HG03354 (cell line): ENCODE measurements at regions not wholly inside any gene's neighbourhood (a gene's known extent, or its start where the extent isn't known, plus 50 kb on each side); places are given as distances from the start of the nearest gene placed in this dataset.

ENCODE experiments used
- ATAC-seq: cut with Tn5 transposase; IDR thresholded peaks from one replicate; pipeline ENCODE4 v1.9.1; 2021; ENCODE audit warnings: mild to moderate bottlenecking; ENCODE audit not compliant: unreplicated experiment, poor library complexity, severe bottlenecking

DNA sequence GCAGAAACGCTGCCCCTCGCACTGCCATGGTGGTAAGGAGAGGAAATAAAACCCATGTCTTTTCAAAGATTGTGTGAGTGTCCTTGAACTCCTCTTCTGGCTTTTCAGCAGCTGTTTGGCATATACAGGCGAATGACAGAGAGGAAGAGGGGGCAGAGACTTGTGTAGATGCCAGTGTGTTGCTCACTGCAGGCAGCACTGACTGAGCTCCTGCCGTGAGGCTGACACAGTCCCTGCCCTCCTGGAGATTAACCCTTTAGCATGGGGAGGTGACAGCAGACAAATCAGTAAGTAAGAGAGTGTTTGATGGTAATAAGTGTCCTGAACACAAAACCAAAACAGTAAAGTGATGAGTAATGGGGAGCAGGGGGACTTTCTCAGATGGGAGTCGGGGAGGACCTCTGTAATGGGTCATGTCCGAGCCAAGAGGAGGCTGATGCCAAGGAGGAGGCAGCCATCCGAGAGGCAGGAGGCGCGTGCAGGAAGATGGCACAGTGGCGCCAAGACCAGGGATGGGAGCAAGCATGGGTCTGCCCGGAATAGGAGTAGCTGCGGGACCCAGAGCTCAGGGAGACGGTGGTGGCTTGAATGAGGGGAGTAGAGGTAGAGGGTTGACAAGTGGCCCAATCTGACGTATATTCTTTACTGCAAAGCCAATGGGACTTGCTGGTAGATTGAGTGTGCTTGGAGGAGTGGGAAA lies 182.2 kb downstream of the FOXO1 start:
- no peak for ATAC-seq

DNA sequence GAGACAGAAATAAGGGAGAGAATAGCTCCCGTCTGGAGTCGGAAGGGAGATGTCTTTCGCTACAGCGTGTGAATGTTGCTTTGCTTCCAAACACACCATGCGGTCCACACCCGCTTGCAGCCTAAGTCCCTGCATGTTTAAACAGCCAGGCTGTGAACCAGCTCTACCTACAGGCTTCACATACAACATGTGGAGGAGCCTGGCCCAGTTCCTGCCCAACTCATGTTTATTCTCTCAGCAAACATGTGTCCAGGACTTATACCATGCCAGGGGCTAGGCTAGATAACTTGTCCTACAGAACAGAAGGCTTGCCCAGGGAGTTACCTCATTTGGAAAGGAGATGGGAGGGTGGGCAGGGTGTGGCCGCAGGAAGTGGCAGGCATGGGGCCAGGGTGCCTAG lies 181.5 kb downstream of the FOXO1 start:
- ATAC-seq = no peak

DNA sequence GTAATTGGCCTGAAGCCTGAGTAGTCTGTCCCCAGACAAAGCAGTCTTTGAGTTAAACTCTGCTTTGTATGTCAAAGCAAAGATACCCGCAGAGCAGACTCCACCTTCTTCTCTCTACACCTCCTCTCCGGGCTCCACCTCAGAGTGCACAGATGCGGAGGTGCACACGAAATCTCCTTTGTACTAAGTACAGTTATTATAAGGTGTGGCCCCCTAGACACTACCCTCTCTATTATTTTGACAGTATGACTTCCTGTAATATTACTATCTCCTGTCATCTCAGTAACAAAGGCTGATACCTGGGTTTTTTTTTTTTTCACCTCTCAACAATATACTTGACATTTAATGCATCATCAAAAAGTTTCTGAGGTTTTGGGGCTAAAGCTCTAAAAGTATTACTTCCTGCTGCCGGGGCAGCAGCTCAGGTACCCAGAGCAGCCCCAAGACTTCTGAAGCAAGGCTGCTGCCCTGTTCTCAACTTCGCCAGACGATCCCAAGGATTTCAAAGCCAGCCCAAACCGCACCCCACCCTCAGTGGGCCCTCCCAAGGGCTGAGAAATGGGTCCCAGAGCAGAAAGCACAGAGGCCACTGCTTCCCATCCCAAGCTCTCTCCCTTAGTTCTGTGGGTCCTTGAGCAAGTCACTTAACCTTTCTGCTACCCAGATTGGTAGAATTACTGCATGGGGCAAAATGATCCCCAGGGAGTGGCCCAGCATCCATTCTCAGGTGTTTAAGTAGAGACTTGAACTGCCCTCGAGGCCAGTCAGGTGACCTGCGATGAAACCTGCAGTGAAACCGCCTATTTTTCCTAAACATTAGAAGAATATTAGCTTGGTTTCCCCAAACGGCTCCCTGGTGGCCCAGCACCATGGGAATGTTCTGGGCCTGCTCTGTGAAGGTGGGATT lies 180.6 kb downstream of the FOXO1 start:
- no peak for ATAC-seq

DNA sequence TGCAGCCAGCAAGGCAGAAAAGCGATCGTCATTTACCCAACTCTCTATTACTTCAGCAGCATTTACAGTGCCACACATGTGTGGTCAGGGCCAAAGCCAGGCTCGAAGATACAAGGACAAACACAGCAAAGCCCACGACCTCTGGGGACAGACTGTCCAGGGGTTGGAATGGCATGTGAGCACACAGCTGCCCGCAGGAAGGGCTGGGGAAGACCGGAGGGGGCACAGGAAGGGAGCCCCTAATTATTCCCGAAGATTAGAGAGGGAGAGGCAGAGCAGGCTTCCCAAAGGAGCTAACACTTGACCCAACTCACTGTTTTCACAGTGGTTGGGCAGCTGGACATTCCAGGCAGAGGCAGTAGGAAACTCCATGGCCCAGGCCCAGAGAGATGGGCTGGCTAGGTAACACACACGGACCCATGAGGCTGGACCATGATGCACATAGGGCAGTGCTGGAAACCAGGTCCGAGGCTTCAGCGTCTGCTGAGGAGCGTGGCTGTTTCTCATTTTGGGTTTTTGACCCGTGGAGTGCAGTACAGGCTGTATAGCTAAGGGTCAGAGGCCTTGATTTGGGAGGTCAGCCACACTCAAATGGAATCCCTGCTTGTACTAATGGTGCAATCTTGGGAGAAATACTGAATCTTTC lies 179.8 kb downstream of the FOXO1 start:
- ATAC-seq = no peak

DNA sequence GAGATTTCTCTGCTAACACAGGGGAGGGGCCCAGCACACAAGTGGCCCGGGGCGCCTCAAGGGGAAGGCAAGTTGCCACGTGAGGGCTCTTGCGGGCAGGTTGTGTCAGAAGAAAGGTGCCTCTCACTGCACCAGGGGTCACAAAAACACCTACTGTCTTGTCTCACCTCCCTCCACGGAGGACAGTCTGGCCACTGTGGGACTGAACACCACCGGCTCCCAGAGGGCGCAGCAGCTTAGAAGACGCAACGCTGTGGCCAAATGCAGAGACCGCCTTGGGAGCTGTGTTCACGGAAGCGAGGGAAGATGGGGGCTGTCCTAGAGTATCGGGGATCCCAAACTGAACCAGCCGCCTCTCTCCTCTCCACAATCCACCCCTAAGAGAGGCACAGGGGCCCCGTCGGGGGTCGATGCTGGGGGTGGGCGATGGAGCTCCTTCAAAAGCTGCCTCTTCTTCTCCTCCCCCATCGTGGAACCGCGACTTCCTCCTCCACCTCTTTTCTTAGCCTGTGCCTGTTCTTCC lies 177.5 kb downstream of the FOXO1 start:
- ATAC-seq = no peak

DNA sequence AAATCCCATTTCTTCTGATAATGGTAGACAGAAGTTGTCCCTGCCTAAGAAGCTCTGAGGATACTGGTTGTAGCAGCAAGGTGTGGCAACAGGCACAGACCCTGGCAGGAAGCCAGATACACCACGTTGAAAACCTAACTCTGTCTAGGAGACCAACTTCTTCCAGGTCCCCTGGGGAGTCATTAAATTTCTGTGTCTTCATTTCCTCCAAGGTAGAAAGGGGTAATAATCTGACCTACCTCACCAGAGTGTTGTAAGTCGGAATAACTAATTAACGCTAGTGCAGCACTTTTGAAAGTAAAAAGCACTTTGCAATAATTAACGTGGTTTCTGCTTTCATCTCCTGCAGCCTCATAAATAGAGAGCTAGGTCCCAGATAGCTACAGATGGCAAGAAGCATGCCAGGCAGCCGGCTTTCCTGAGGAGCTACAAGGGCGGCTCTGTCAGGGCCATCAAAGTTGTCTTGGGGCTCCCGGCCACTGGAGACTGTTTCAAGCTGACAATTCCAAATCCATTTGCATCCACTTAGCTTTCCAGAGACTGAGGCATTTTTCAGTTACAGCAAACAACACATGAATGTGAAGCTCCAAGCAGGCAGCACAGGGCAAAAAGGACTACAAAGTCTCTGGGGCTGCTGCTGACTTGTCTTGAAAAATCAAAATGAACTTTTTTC lies 176.2 kb downstream of the FOXO1 start:
- ATAC-seq = no peak

DNA sequence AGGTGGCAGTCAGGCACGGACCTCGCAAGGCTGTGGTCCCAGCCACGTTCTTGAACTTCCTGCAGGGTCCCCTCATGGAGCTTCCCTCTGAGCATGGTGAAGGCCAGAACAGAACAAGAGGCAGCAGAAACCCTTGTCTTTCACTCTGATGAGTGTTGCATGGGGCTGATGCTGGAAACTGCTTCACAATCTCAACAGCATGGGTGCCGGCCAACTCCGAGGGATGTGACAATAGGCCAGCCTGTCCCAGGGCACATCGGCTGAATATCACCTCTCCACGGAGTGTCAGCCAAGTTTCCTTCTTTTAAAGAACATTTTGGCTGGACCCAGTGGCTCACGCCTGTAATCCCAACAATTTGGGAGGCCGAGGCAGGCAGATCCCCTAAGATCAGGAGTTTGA lies 173.9 kb downstream of the FOXO1 start:
- no peak for ATAC-seq

DNA sequence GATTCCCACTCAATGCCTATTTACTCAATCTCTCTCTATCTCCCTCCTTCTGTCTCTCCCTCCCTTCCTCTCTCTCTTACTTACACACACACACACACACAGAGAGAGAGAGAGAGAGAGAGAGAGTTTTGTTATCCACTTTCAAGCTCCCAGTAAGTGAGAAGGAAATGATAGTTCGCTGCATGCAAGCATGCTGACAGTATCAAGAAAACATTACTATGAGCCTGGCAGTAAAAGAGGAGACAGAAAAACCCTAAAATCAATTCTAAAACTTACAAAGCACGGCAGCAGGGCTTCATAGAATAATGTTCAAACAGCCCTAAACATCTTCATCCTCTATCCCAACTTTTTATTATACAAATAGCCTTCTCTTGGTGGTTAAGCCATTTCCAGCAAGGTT lies 171.9 kb downstream of the FOXO1 start:
- no peak for ATAC-seq

DNA sequence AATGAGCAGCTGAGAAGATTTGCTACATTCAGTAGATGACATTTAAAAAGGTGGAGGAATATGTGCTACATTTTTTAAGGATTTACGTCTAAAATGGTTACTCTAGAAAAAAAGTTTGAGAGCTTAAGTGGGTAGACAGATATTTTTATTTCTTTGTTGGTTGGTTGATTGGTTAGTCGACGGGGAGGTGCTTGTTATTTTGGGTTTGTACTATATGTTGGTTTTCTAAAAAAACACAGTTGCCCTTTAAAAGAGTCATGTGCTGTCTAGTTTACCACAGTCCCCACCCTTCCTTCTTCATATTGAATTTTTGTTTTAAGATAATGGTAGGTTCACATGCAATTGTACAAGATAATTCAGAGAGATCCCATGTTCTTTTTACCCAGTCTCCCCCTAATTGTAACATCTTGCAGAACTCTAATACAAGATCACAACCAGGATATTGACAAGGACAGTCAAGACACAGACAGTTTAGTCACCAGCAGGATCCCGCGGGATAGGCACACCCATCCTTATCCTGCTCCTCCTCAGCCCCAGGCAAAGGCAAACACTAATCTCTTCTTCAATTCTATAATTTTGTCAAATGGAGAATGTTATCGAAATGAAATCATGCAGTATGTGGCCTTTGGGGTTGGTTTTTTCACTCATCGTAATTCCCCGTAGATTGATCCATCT lies 171.4 kb downstream of the FOXO1 start:
- ATAC-seq = no peak

DNA sequence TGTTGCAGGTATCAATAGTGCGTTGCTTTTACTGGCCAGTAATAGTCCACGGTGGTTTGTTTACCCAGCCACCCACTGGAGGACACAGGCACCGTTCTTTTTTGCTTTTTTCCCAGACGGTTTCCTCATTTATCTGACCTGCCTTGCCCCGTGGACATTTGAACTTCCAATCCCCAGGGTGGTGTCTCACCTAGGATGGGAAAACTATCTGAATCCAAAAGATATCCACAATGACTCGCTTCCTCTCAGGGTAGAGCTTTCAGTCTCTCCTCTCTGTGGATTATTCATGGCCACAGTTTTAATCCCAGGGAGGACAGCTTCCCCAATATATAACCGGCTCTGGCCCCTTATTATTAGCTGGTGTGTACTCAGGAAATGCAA lies 170.8 kb downstream of the FOXO1 start:
- ATAC-seq = no peak

DNA sequence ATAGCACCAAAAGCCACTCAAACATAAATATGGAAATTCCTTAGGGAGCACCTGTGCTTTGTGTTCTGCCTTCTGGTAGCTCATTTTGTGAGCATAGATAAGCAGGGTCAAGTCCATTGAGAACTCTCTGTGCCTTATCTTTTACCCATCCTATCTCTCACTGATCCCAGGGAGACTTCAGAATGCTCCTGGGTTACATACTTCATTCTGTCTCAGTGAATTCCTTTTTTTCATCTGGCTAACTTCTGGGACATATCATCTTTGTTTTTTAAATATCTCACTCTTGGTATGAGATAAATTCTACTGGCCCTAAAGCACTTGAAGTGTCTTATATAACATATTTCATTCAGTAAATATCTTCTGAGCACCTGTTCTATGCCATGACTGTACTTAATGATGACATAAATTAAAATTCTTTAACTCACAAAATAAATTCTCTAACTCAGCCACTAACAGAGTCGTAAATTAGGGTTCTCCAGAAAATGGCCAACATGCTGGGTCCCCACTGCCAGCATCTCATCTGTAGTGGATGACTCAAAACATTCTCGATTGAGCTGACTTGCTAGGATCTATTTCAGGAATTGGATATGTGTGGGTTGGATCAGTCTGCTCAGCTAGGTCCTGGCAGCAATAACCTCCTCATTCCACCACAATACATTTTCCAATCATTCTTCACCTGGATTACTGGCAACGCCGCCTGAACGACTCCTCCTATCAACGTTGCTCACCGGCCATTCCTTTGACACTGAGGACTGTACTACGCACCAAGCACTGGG lies 170.2 kb downstream of the FOXO1 start:
- ATAC-seq = no peak

DNA sequence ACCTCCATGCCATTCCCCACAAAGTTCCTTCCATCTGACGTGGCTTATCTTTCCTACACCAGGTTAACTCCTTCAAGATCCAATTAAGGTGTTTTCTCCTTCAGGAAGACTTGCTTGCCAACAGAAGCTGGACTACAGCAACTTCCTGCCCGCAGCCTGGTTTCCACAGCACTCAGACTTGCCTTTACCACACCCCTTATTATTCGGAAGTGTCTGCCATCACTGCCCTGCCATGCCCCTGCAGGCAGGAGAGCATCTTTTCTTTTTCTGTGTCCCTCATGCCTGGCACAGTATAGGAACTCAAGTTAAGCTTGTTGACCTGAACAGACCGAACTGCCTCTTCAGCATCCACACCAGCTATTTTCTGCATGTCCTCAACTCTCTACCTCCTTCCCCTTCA lies 168.0 kb downstream of the FOXO1 start:
- ATAC-seq = no peak

DNA sequence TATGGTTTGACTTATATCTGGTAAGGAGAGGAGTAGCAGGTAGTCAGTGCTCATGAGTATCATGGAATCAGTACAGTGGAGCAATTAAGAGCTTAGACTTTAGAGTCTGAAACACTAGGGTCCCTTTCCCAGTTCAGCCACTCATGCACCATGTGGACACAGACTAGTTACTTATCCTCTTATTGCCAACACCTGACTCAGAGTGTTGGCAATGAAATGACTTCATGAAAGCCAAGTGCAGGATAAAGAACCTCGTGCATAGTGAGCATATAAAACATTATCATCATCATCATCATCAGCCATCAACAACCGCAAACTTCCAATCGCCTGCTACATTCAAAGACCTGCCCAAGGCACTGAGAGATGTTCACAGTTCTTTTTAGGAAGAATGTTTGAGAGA lies 164.2 kb downstream of the FOXO1 start:
- no peak for ATAC-seq

DNA sequence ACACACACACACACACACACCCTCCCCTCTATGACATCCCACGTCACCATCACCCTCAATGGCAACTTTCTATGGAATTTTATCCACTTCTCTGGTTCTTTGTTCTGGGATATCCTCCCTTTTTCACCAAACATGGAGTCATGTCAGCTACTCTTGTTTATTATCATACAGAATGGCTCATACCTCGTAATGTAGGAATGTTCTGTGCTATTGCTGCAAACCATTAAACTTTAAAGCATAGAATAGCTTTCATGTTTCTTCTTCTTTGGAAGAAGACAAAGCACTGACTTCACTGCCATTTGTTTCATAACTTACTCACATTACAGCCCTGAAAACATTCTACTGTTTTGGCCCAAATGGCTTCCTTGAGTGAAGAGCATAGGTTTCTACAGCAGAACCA lies 163.4 kb downstream of the FOXO1 start:
- ATAC-seq = no peak

DNA sequence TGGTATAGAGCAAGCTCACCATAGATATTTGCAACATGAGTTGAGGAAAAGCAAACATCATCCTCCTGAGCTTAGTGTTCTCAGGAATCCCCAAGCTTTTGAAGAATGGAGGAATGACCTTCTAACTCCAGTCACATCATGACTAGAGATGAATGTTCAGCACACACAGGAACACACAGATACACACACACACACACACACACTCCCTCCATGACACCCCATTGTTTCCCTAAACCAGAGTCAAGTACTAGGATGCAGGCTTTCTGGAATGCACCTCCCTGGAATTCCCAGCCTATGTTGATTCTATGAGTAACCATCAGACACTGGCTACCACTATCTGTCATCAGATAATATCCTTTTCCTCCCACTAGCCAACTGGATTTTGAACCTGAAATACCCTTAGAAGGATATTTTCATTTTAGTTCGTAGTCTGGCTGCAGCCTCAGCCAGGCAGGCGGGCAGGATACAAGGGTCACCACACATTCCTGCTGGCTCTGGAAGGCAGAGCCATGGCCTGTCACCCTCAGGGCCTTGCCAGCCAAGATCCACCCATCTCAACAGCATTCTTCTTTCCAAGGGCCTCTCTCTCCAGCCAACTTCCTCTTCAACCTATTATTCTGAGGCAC lies 162.4 kb downstream of the FOXO1 start:
- no peak for ATAC-seq

DNA sequence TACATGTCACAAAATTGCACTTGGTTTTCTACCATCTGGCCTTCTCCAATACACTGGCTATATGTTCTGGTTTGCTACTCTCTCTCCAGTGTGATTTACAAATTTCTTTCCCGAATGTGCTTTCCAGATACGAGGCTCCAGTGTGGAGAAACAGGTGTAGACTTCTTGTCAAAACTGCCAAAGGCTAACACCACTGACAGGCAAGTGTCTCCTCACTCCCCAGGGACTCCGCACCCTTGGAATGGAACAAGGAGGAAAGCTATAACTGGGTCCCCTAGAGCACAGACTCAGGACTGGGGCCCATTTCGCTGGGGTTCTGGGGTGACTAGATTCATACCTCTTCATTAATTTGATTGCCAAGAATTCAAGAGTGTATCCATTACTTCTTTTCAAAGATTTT lies 161.8 kb downstream of the FOXO1 start:
- ATAC-seq = no peak

DNA sequence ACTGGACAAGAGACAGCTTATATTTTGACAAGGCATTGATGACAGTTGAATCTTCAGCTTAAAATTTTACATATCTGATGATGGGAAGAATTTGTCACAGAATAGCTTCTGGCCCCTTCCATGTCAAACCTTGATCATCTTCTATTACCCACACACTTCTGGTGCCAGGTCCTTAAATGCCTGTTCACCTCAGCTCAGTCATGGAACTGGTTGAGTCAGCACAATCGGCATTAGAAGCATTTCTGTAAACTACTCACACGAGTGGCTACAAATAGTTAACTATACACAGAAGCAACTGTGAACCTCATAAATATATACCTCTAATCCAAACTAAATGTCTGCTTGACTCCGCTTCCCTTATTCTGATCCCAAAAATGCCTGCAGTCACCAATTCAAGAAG lies 161.2 kb downstream of the FOXO1 start:
- ATAC-seq = no peak
